GM03348 (cell line): ENCODE measurements at regions not wholly inside any gene's neighbourhood (a gene's known extent, or its start where the extent isn't known, plus 50 kb on each side); places are given as distances from the start of the nearest gene placed in this dataset.
A peak's percentile ranks its signal among the peaks of the same experiment; 100 is the strongest.

ENCODE experiments used
- DNase-seq: peaks from one replicate; pipeline ENCODE4 v3.0.0; 2012; ENCODE audit warnings: low spot score

GRCh38 chr3:25002052-25002451 lies 426.0 kb upstream of the RARB start:
- no peak for DNase-seq

DNA sequence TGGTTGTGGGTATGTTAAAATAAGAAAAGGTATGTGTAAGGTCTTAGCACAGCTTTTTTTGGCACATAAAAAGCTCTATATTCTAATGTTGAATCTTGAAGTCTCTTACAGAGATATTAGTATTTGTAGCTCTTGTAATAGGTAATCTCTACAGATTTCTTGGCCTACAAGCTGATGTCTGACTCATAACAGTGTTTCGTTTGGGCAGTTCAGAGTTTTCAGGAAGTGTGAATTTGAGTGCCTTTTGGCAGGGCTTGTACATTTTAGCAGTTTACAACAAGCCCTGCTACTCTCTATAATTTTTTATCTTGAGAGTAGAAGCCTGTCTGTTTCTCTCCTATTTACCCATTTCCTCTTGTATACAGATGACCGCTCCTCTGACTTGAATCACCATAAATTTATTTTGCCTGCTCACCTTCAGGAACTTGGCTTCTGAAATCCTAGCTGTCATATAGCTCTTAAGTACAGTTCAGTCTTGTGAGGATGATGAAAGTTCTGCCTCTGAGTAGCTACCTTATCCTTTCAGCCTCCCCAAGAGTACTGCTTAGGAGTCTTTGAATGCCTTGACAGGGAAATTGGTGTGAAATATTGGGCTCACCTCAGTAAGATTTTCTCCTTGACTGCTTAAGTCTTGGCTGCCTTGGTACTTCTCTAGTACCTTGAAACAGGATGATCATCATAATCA lies 419.9 kb upstream of the RARB start:
- no peak for DNase-seq

DNA sequence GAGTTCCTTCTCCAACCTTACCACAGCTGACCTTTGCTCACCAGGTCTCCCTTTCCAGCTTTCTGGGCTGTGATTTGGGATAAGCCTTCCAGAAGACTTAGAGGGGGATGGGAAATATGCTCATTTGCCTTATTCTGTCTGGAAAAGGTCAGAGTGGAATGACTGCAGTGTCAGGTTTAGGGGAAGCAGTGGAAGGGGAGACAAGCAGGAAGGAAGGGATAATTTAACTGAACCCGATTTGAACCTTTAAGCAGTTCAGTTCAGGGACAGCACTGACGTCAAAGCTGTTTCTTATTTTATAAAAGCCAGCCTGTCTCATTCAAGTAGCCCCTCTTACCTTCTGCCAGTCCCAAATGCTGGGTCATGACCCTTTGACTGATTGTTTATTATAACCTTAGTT lies 418.4 kb upstream of the RARB start:
- DNase-seq, result no peak

DNA sequence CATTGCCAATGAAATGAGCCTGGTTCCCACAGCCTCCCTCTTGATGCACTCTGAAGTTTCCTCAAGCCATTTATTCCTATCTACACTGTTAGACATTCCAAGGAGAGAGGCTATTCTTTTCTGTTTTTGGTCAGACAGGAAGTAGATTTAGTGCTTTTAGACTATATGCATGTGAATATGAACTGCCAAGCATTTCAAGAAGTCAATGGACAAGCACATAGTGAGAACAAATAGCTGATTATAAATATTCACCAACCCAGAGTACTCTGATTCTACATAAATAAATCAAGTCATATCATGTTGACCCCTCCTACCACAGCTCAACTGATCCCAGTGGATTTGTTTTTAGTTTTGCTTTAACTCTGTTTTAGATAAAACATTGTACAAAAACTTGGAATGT lies 412.5 kb upstream of the RARB start:
- DNase-seq, result no peak

- DNase-seq, result no peak
Measured at GRCh38 chr3:25018909-25019308, 409.2 kb upstream of the RARB start.

GRCh38 chr3:25019506-25019905 lies 408.6 kb upstream of the RARB start:
- DNase-seq, result no peak

DNA sequence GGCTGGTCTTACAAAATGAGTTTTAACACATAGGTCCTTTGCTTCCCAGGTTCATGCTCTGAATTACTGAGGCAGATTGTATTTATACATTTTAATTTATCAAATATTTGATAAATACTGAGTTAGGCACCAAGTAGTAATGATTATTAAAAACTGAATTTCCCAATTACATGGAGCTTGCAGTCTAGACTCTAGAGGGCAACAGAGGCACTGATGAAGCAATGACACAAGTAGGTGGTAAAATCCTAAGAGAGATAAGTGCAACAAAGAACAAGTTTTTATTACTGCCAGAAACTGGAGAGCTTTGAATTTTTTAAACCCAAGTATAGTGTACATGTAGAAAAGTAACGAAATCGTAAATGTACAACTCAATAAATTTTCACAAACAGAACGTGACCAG lies 406.2 kb upstream of the RARB start:
- DNase-seq, result peak; percentile 52

GRCh38 chr3:25023876-25024275 lies 404.2 kb upstream of the RARB start:
- no peak for DNase-seq

- no peak for DNase-seq
Measured at GRCh38 chr3:25025236-25025635, 402.8 kb upstream of the RARB start.

DNA sequence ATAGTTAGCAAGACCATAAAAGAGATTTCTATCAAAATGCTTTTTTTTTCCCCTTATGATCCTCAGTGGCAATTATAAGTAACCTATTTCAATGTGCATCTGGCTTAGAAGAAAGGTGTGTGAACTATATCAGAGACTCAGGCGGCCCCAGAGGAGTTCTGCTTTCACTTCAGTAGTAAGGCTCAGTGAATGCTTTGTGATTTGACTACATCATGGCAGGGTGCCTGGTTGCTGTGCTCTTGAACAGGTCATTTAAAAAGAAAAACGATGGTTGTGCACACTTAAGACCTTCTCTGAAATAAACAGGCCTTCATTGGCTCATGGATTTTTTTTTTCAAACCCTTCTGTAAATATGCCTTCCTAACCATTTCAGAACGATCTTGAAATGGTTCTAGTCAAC lies 400.4 kb upstream of the RARB start:
- DNase-seq, result no peak

GRCh38 chr3:25029820-25030219 lies 398.2 kb upstream of the RARB start:
- no peak for DNase-seq

DNA sequence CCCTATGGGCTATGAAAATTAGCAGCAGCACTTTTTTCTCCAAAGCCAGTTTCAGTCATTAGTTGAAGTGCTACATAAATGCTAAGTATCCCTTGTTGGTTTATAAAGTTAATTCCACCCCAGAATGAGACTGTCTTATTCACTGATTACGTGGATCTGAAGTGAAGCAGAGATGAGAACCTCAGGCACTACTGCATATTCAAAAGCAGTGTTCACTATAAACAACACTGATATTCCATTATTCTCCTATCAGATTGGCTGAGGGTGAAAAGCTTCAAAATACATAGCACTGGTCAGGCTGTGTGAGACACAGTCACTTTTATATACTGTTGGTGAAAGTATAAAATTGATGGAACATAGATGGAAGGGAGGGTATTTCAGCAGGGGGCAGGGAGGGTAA lies 395.7 kb upstream of the RARB start:
- no peak for DNase-seq

GRCh38 chr3:25033407-25034029 lies 394.5 kb upstream of the RARB start:
- peak; percentile 16 for DNase-seq

DNA sequence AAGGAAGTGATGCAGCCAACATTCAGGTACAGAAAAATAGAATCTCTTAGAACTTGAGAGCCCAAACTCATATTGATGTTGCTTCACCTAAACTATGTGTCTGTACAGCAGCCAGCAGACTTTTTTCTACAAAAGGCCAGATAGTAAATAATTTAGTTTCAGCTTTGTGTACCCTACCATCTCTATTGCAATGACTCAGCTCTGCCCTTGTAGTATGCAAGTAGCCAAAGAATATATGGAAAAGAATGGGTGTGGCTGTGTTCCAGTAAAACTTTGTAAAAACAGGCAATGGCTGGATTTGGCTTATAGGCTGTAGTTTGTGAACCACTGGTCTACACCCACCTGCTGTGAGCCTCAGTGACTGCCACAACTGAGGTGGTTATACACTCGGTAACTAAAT lies 392.5 kb upstream of the RARB start:
- no peak for DNase-seq

- no peak for DNase-seq
Measured at GRCh38 chr3:25036633-25037032, 391.4 kb upstream of the RARB start.

GRCh38 chr3:25037049-25037547 lies 391.0 kb upstream of the RARB start:
- peak; percentile 32 for DNase-seq

DNA sequence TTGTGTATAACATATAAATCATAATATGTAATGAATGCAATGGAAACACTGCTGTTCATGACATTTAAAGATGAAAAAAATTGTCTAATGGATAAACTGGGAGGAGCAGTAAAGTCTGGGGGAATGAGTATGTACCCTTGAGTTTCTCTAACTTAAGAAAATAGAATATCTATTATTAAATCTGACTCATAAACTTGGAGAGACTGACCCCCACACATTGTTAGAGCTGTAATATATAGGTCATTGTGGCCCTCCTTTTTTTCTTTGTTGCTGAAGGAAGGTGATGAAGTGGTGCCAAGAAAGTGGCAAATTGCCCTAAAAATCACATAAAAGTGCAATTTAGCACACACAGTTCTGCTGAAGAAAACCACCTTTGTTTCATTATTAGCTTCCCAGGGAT lies 389.8 kb upstream of the RARB start:
- DNase-seq, result no peak

DNA sequence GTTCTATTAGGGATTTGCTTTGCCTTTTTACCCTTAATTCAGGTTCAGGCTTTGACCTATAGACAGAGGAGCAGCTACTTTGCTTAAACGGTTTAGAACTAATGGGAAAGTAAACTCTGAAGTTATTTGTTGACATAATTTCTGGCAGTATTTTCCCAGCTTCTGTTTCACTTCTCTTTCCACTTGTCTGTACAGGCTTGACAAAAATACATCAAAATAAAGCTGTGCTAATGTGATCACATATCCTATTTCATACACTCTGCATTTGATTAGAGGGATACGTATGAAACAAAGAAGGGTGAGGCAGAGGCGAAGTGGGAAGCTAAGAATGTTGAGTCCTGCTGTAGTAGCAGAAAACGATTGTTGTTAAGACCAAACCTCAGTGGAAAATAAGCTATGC lies 389.1 kb upstream of the RARB start:
- no peak for DNase-seq

- peak; percentile 16 for DNase-seq
Measured at GRCh38 chr3:25040748-25041147, 387.3 kb upstream of the RARB start.

DNA sequence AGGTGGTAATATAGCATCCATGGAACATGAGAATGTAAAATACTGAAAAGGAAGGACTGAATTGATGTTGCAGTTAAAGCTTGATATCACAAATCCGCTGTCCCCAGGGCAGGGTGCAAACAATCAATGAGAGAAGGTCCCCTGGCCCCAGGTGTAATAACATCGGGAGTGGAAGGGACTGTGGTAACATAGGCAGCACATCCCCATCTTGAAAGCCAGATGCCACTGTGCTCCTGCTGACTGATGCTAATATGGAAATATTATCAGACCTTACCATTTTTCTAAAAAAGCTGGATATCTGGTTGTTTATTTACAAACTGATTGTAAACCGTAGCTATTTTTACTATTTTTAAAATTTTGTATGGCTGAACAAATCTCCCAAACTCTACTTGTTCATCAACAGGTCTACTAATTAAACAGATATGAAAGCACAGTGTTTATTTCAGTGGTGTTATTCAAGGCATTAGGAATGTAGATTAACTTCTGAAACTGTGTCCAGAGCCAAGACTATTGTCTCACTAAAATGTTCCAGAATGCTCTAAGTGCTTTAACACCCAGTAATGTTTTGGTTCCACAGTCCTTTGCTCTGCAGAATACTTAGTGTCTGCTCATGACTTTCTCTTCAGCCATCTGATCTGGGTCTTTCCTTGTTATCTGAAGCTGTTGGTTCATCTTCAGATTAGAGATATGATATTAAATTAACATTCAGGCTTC lies 386.0 kb upstream of the RARB start:
- no peak for DNase-seq

GRCh38 chr3:25043177-25043576 lies 384.9 kb upstream of the RARB start:
- DNase-seq, result no peak

- DNase-seq, result no peak
Measured at GRCh38 chr3:25043749-25044148, 384.3 kb upstream of the RARB start.
